OCI-LY7 (cell line): ENCODE measurements at regions not wholly inside any gene's neighbourhood (a gene's known extent, or its start where the extent isn't known, plus 50 kb on each side); places are given as distances from the start of the nearest gene placed in this dataset.

Experiments used
- CTCF ChIP-seq: fragments of 200-600 bp; sonication (generic); conservative IDR thresholded peaks from 2 replicates; pipeline ENCODE4 v1.5.1; 2014; ENCODE audit warnings: mild to moderate bottlenecking, antibody characterized with exemption, low read length, moderate library complexity, mixed read lengths
- EZH2phosphoT487 ChIP-seq: fragments of 200-600 bp; sonication (generic); IDR thresholded peaks from 2 replicates; pipeline ENCODE4 v1.6.1; 2018; ENCODE audit warnings: low read depth, borderline replicate concordance, mild to moderate bottlenecking, mixed run types, antibody characterized with exemption, low read length, moderate library complexity, mixed read lengths

GRCh38 chr13:97559981-97560380 lies 126.0 kb downstream of the RAP2A start:
- no peak for TF ChIP-seq CTCF
- no peak for TF ChIP-seq EZH2phosphoT487
